Hepatocyte (in vitro differentiated cells): ENCODE measurements at regions not wholly inside any gene's neighbourhood (a gene's known extent, or its start where the extent isn't known, plus 50 kb on each side); places are given as distances from the start of the nearest gene placed in this dataset.

Experiments used
- DNase-seq: peaks from one replicate; pipeline ENCODE4 v3.0.0-alpha.2; 2016; ENCODE audit warnings: low spot score
- H2AFZ ChIP-seq: fragments of 200-600 bp; sonication (generic); 2 replicates; pipeline ENCODE4 v1.6.0; 2016; ENCODE audit warnings: antibody characterized with exemption, mild to moderate bottlenecking
- H3K27ac ChIP-seq: fragments of 200-600 bp; sonication (generic); 2 replicates; pipeline ENCODE4 v1.5.1; 2016; ENCODE audit warnings: mild to moderate bottlenecking
- H3K27me3 ChIP-seq: fragments of 200-600 bp; sonication (generic); 2 replicates; pipeline ENCODE4 v1.6.1; 2016
- H3K36me3 ChIP-seq: fragments of 200-600 bp; sonication (generic); replicated peaks from 2 replicates; pipeline ENCODE4 v1.5.1; 2016; ENCODE audit warnings: low read depth; ENCODE audit not compliant: insufficient read depth
- H3K4me1 ChIP-seq: fragments of 200-600 bp; sonication (generic); 2 replicates; pipeline ENCODE4 v1.5.1; 2016; ENCODE audit warnings: mild to moderate bottlenecking, moderate library complexity; ENCODE audit not compliant: insufficient read depth
- H3K4me2 ChIP-seq: fragments of 200-600 bp; sonication (generic); 2 replicates; pipeline ENCODE4 v1.6.0; 2016
- H3K4me3 ChIP-seq: fragments of 200-600 bp; sonication (generic); 2 replicates; pipeline ENCODE4 v1.5.1; 2016; ENCODE audit warnings: mild to moderate bottlenecking
- H3K79me2 ChIP-seq: fragments of 200-600 bp; sonication (generic); 2 replicates; pipeline ENCODE4 v1.6.0; 2017; ENCODE audit warnings: mild to moderate bottlenecking
- H3K9me2 ChIP-seq: fragments of 200-600 bp; sonication (generic); replicated peaks from 2 replicates; pipeline ENCODE4 v1.6.0; 2017; ENCODE audit warnings: mild to moderate bottlenecking; ENCODE audit not compliant: insufficient read depth
- H3K9me3 ChIP-seq: fragments of 200-600 bp; sonication (generic); 2 replicates; pipeline ENCODE4 v1.5.1; 2016; ENCODE audit warnings: low read depth, mild to moderate bottlenecking
- H4K20me1 ChIP-seq: fragments of 200-600 bp; sonication (generic); 2 replicates; pipeline ENCODE4 v1.6.0; 2016; ENCODE audit warnings: mild to moderate bottlenecking; ENCODE audit not compliant: insufficient read depth, poor library complexity, severe bottlenecking
- EZH2 ChIP-seq: fragments of 200-600 bp; sonication (generic); IDR thresholded peaks from 2 replicates; pipeline ENCODE4 v1.6.1; 2016; ENCODE audit warnings: antibody characterized with exemption, mild to moderate bottlenecking, borderline replicate concordance
- EZH2phosphoT487 ChIP-seq: fragments of 200-600 bp; sonication (generic); IDR thresholded peaks from one replicate; pipeline ENCODE4 v1.6.1; 2018; ENCODE audit warnings: antibody characterized with exemption, mild to moderate bottlenecking, low read depth, moderate library complexity; ENCODE audit not compliant: unreplicated experiment, severe bottlenecking
- WGBS: methylation state at CpG from one replicate; pipeline ENCODE4 v1.1.6; 2016; ENCODE audit warnings: low lambda C conversion rate; ENCODE audit errors: missing lambda C conversion rate; 5-methylcytosine and 5-hydroxymethylcytosine counted together
- TF ChIP-seq, protein P1 (sequence below): fragments of 200-600 bp; sonication (generic); IDR thresholded peaks from 2 replicates; pipeline ENCODE4 v1.5.1; 2016; ENCODE audit warnings: antibody characterized with exemption, mild to moderate bottlenecking; ENCODE audit not compliant: poor library complexity

DNA sequence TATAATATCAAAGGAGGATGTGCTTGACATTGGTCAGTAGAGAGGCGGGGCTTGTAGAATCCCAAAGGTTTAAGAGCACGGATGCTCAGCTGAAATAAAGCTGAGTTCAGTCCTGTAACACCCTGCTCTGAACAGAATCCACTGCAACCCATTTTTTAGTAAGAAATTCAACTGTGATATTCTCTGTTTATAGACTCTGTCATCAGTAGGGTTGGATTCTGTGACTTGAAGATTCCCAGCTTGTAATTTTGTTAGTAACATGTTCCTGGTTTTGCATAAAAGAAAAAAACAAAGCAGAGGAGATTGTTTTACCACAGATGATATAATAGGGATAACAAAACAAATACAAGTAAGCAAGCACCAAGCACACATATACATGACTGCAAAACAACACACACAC lies 324.6 kb upstream of the NR2F2 start:
- H3K4me1 ChIP-seq: no peaks in the 10 kb centered on the region
- H3K9me3 ChIP-seq: no peaks in the 10 kb centered on the region
- no peak for TF ChIP-seq EZH2
- no peak for TF ChIP-seq EZH2phosphoT487
- TF ChIP-seq, protein P1, sequence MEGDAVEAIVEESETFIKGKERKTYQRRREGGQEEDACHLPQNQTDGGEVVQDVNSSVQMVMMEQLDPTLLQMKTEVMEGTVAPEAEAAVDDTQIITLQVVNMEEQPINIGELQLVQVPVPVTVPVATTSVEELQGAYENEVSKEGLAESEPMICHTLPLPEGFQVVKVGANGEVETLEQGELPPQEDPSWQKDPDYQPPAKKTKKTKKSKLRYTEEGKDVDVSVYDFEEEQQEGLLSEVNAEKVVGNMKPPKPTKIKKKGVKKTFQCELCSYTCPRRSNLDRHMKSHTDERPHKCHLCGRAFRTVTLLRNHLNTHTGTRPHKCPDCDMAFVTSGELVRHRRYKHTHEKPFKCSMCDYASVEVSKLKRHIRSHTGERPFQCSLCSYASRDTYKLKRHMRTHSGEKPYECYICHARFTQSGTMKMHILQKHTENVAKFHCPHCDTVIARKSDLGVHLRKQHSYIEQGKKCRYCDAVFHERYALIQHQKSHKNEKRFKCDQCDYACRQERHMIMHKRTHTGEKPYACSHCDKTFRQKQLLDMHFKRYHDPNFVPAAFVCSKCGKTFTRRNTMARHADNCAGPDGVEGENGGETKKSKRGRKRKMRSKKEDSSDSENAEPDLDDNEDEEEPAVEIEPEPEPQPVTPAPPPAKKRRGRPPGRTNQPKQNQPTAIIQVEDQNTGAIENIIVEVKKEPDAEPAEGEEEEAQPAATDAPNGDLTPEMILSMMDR: no peak
- no peaks in the 10 kb centered on the region for H3K27me3 ChIP-seq
- no peak for DNase-seq
- H3K36me3 ChIP-seq: no peaks in the 10 kb centered on the region
- H3K4me3 ChIP-seq: no peak overlapping the region
- H3K27ac ChIP-seq: no peak overlapping the region
- H3K79me2 ChIP-seq: no peaks in the 10 kb centered on the region
- no peaks in the 10 kb centered on the region for H4K20me1 ChIP-seq
- H3K9me2 ChIP-seq: no peaks in the 10 kb centered on the region
- no peak overlapping the region for H3K4me2 ChIP-seq
- 91% methylated on average over 2 of the region's 2 CpGs for WGBS
- H2AFZ ChIP-seq: no peak overlapping the region

DNA sequence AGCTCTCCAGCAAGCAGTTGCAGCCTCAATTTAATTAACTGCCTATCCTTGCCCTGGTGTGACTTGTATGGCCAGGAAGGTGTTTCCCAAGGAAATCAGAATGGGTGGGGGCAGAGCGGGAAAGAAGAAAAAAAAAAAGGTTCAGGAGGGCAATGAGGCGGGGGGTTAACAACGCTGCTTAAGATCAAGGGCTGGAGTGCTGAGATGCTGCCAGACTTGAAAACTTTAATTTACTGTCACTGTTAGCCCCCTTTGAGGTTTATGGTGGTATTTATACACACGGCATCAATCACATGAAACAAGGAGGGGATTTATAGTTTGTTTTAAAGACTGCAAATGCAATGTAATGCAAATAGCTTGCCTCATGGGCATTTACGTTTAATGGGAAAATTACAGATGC lies 319.4 kb upstream of the NR2F2 start:
- no peaks in the 10 kb centered on the region for H3K27me3 ChIP-seq
- WGBS: 48% methylated on average over 5 of the region's 5 CpGs
- TF ChIP-seq, protein P1: no peak
- TF ChIP-seq EZH2phosphoT487: no peak
- H3K4me1 ChIP-seq: no peaks in the 10 kb centered on the region
- H3K4me3 ChIP-seq: no peak overlapping the region
- no peak overlapping the region for H3K27ac ChIP-seq
- H3K4me2 ChIP-seq: no peak overlapping the region
- no peaks in the 10 kb centered on the region for H3K9me3 ChIP-seq
- no peaks in the 10 kb centered on the region for H3K36me3 ChIP-seq
- DNase-seq: no peak
- H3K9me2 ChIP-seq: no peaks in the 10 kb centered on the region
- no peaks in the 10 kb centered on the region for H3K79me2 ChIP-seq
- H2AFZ ChIP-seq: no peak overlapping the region
- no peaks in the 10 kb centered on the region for H4K20me1 ChIP-seq

DNA sequence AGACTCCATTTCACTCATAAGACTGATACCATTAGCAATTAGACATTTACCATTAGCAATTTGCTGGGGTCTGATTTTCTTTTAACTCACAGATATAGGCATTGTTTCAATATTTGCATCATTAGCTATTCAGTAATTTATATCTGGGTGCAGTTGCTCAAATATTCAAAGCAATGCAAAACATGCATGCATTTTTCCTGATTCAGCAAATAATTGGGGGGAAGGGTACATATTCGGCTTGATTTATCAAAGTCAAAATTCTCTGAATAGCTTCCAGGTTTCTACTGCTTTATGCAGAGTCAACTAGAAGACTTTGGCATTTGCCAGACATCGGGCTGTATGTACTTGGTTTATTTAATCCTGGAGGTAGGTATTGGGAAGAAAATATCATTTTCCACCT lies 315.6 kb upstream of the NR2F2 start:
- no peak overlapping the region for H3K4me2 ChIP-seq
- DNase-seq: no peak
- no peaks in the 10 kb centered on the region for H3K9me2 ChIP-seq

More for the DNA sequence above, 315.6 kb upstream of the NR2F2 start:
- 76% methylated on average over 2 of the region's 2 CpGs for WGBS
- Histone ChIP-seq H4K20me1 (no peaks in the 10 kb centered on the region), H3K4me1 (no peaks in the 10 kb centered on the region), H3K27ac (no peak overlapping the region), H3K4me3 (no peak overlapping the region), H3K36me3 (no peaks in the 10 kb centered on the region), H2AFZ (no peak overlapping the region), H3K79me2 (no peaks in the 10 kb centered on the region), H3K27me3 (no peaks in the 10 kb centered on the region), H3K9me3 (no peaks in the 10 kb centered on the region)
- TF ChIP-seq EZH2phosphoT487: no peak
- TF ChIP-seq, protein P1: no peak
- TF ChIP-seq EZH2: no peak
